ENCODE measurements at regions not wholly inside any gene's neighbourhood (a gene's known extent, or its start where the extent isn't known, plus 50 kb on each side); places are given as distances from the start of the nearest gene placed in this dataset.
A peak's percentile ranks its signal among the peaks of the same experiment; 100 is the strongest.
"Not testable (repeated sequence)": the region's sequence is repeated elsewhere in the genome, so short reads cannot be mapped to it uniquely, and the experiment has no call there.

GRCh38 chr7:24422441-24423010, 138.5 kb downstream of the NPY start:
- DNase-seq (ENCODE audit: extremely low spot score, insufficient read length, low read depth) = no peak
- FAIRE-seq = no peak

- no peak for FAIRE-seq
Observed at GRCh38 chr7:24425664-24426063, 141.7 kb downstream of the NPY start.

GRCh38 chr7:24427048-24427447, 143.1 kb downstream of the NPY start:
- FAIRE-seq (no peak), DNase-seq (ENCODE audit: extremely low spot score, insufficient read length, low read depth) (no peak)

More at GRCh38 chr7:24425664-24426063, 141.7 kb downstream of the NPY start:
- DNase-seq (ENCODE audit: extremely low spot score, insufficient read length, low read depth) = no peak

GRCh38 chr7:24428676-24429075, 144.6 kb upstream of the PALS2 start:
- no peak for FAIRE-seq

GRCh38 chr7:24432677-24433076, 140.6 kb upstream of the PALS2 start:
- DNase-seq (ENCODE audit: extremely low spot score, insufficient read length, low read depth) (no peak), FAIRE-seq (no peak)

More at GRCh38 chr7:24428676-24429075, 144.6 kb upstream of the PALS2 start:
- DNase-seq (ENCODE audit: extremely low spot score, insufficient read length, low read depth) = no peak

- FAIRE-seq (no peak), DNase-seq (ENCODE audit: extremely low spot score, insufficient read length, low read depth) (no peak)
Observed at GRCh38 chr7:24434972-24435371, 138.3 kb upstream of the PALS2 start.

GRCh38 chr7:24436131-24436920, 136.9 kb upstream of the PALS2 start:
- FAIRE-seq (no peak), DNase-seq (ENCODE audit: extremely low spot score, insufficient read length, low read depth) (no peak)

GRCh38 chr7:24438232-24438631, 135.0 kb upstream of the PALS2 start:
- no peak for DNase-seq (ENCODE audit: extremely low spot score, insufficient read length, low read depth)
- FAIRE-seq = no peak

GRCh38 chr7:24439104-24439503, 134.1 kb upstream of the PALS2 start:
- FAIRE-seq; DNase-seq (ENCODE audit: extremely low spot score, insufficient read length, low read depth): not testable (repeated sequence)

GRCh38 chr7:24440892-24441291, 132.4 kb upstream of the PALS2 start:
- FAIRE-seq = no peak
- no peak for DNase-seq (ENCODE audit: extremely low spot score, insufficient read length, low read depth)

GRCh38 chr7:24441314-24442027, 131.8 kb upstream of the PALS2 start:
- FAIRE-seq = peak; percentile 79
- DNase-seq (ENCODE audit: extremely low spot score, insufficient read length, low read depth) = no peak

- no peak for FAIRE-seq
- no peak for DNase-seq (ENCODE audit: extremely low spot score, insufficient read length, low read depth)
Observed at GRCh38 chr7:24442170-24442777, 131.0 kb upstream of the PALS2 start.

GRCh38 chr7:24444666-24445440, 128.4 kb upstream of the PALS2 start:
- FAIRE-seq (no peak), DNase-seq (ENCODE audit: extremely low spot score, insufficient read length, low read depth) (no peak)

- DNase-seq (ENCODE audit: extremely low spot score, insufficient read length, low read depth) (no peak), FAIRE-seq (no peak)
Observed at GRCh38 chr7:24448038-24448437, 125.2 kb upstream of the PALS2 start.

GRCh38 chr7:24449416-24449815, 123.8 kb upstream of the PALS2 start:
- DNase-seq (ENCODE audit: extremely low spot score, insufficient read length, low read depth); FAIRE-seq: not testable (repeated sequence)

- peak; percentile 93 for FAIRE-seq
Observed at GRCh38 chr7:24455813-24456525, 117.3 kb upstream of the PALS2 start.

GRCh38 chr7:24456526-24457218, 116.6 kb upstream of the PALS2 start:
- DNase-seq (ENCODE audit: extremely low spot score, insufficient read length, low read depth) = no peak
- FAIRE-seq = peak; percentile 81

More at GRCh38 chr7:24455813-24456525, 117.3 kb upstream of the PALS2 start:
- DNase-seq (ENCODE audit: extremely low spot score, insufficient read length, low read depth) = no peak

- DNase-seq (ENCODE audit: extremely low spot score, insufficient read length, low read depth) (no peak), FAIRE-seq (no peak)
Observed at GRCh38 chr7:24457219-24457558, 116.1 kb upstream of the PALS2 start.

- no peak for DNase-seq (ENCODE audit: extremely low spot score, insufficient read length, low read depth)
- FAIRE-seq = no peak
Observed at GRCh38 chr7:24462117-24462516, 111.1 kb upstream of the PALS2 start.

All from GM18507 (cell line).